ENCODE measurements at regions not wholly inside any gene's neighbourhood (a gene's known extent, or its start where the extent isn't known, plus 50 kb on each side); places are given as distances from the start of the nearest gene placed in this dataset.

GRCh38 chr13:33366469-33367062, 81.0 kb upstream of the STARD13 start:
- TF ChIP-seq CTCF (IDR thresholded peaks at IDR 0.05; ENCODE audit: low read depth, low read length, missing input control): no peak
- TF ChIP-seq JUND (IDR thresholded peaks at IDR 0.05): no peak
- no peak for TF ChIP-seq EGR1 (IDR thresholded peaks at IDR 0.05; ENCODE audit: low read depth in 2 of 2)
- TF ChIP-seq MAX (IDR thresholded peaks at IDR 0.05): no peak
- no peak for TF ChIP-seq ZBTB33 (IDR thresholded peaks at IDR 0.05)
- no peak for TF ChIP-seq RAD21 (IDR thresholded peaks at IDR 0.05)
- TF ChIP-seq GABPA (IDR thresholded peaks at IDR 0.05 in 1 of 2, conservative IDR thresholded peaks at IDR 0.05 in 1 of 2): no peak
